ENCODE measurements at regions not wholly inside any gene's neighbourhood (a gene's known extent, or its start where the extent isn't known, plus 50 kb on each side); places are given as distances from the start of the nearest gene placed in this dataset.
A peak's percentile ranks its signal among the peaks of the same experiment; 100 is the strongest.
"Not testable (repeated sequence)": the region's sequence is repeated elsewhere in the genome, so short reads cannot be mapped to it uniquely, and the experiment has no call there.

- no peak for DNase-seq (ENCODE audit: low read depth)
Observed at GRCh38 chr5:125683669-125684068, 739.5 kb upstream of the GRAMD2B start.

DNA sequence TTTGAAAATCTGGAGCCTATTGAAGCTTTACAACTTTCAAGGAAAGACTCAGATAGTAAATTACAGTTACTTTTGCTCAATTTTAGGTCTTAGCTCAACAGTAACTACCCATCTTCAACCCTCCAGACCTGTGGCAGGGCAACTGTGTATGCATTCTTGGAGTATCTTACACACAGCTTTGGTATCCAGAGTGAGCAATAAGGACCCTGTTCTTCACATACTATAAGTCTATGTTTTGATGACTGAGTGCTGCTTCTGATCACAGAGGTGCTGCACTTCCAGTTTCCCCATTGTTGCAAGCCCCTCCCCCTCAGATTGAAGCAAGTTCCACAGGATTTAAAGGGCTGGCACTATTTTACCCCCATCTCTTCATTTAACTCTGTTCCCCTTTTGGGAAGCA lies 737.4 kb upstream of the GRAMD2B start:
- peak; percentile 27 for DNase-seq (ENCODE audit: low read depth)

- not testable (repeated sequence) for DNase-seq (ENCODE audit: low read depth)
Observed at GRCh38 chr5:125691738-125692530, 731.3 kb upstream of the GRAMD2B start.

DNA sequence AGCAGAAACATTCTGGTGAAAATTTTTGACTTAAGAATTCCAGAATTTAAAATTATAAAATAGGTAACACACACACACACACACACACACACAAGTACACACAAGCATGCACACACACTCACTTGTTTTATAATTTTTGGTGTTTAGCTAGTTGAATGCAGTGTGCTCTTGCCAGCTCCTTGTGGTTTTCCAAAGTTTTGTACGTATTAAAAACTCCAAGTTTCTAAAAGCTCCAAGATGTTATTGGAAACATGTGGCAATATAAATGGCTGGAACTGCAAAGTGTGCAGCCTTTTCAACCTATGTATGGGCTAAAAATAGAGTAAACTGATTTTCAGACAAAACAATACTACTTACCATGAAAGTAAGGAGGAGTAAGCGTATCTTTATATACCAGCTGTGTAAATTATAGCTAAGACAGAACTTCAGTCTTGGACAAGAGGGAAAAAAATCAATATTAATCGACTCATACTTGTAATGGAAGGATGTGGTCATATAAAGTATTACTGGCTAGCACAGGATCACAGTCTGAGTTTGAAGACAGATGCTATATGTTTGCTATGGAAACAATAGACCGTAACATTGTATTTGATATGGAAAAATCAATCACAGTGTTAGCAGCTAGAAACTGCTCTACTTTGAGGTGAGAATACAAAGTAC lies 727.1 kb upstream of the GRAMD2B start:
- no peak for DNase-seq (ENCODE audit: low read depth)

GRCh38 chr5:125696762-125697161 lies 726.4 kb upstream of the GRAMD2B start:
- peak; percentile 89 for DNase-seq (ENCODE audit: low read depth)

DNA sequence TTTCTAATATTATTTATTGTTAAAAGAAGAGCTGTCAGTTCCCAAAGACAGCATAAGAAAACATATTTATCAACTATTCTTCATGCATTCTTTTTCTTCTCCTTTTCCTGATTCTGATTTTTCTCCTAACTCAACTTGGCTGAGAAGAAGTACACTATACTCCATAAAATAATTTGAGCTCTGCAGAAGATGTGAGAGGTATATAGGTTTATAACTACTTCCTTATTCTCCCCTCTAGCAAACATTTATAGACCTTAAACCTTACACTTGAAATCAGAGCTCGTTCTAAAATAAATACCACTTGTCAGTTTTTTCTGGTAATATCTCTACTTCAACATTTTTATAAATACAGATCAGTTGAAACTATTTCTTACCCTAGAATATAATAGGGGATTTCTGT lies 724.8 kb upstream of the GRAMD2B start:
- DNase-seq (ENCODE audit: low read depth), result no peak

DNA sequence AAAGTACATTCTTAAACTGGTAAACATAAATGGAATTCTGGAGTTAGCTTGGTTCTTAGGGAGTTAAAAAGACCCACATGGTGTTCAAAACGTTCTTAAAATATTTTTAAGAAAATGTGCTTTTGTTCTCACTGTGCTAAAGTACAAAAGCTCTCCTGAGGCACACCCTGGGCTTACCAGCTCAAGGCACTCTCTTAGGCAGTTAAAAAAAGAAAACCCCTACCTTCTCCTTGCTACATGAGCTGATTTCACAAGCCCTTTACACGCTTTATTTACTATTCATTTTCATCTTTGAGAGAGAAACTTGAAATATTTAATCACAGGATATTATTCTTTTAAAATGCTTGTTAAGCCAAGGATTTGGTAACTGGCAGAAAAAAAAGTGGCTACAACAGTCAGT lies 723.3 kb upstream of the GRAMD2B start:
- peak; percentile 13 for DNase-seq (ENCODE audit: low read depth)

DNA sequence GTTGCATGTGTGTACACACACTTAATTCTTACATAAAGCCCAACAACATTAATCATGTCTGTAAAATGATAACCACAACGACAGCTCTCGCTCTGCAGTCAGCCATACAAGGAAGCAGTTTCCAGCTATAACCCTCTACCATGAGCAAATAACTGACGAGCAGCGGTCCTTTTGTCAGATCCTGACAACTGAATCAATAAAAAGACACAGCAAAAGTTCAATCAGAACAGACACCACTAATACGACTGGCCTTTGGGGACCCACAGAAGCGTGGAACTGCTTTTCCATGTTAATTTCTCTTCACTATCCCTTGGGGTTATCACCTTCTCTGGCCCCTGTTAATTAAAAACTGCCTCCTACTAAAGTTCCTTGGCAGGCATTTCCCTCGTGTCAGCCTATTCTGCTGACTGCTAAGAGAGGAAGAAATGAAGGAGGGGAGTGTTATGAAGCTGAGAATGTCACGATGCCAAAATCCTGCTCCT lies 722.8 kb upstream of the GRAMD2B start:
- DNase-seq (ENCODE audit: low read depth), result peak; percentile 72

- peak; percentile 15 for DNase-seq (ENCODE audit: low read depth)
Observed at GRCh38 chr5:125703616-125704015, 719.6 kb upstream of the GRAMD2B start.

DNA sequence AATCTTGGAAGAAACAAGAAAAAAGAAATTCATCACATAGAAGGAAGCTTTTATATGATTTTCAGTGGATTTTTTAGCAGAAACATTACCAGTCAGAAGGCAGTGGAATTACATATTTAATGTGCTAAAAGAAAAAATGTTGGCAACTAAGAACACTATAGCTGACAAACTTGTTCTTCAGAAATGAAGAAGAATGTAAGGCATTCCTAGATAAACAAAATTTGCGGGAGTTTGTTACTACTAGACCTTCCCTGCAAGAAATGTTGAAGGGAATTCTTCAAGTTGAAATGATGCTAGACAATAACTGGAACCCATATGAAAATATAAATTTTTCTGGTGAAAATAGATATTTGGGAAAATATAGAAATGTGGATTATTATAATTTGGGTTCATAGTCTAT lies 718.3 kb upstream of the GRAMD2B start:
- DNase-seq (ENCODE audit: low read depth), result no peak

GRCh38 chr5:125708583-125708982 lies 714.6 kb upstream of the GRAMD2B start:
- no peak for DNase-seq (ENCODE audit: low read depth)

DNA sequence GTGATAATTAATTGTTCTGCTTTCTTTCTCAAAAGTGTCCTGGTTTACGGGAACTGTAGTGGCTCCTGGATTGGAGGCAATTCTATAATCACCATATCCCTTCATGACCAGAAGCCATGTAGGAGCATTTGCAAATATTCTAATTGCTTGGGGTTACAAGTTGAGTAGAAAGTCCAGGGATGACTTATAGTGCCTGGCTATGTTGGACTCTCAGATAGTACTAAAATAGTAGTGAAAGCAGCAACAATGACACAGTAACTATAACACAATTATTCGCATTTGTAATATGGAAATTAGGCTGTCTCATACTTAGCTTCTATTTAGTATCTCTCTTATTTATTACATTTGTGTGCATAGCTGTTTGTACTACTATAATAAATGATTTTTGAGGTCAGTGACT lies 712.5 kb upstream of the GRAMD2B start:
- DNase-seq (ENCODE audit: low read depth), result no peak

DNA sequence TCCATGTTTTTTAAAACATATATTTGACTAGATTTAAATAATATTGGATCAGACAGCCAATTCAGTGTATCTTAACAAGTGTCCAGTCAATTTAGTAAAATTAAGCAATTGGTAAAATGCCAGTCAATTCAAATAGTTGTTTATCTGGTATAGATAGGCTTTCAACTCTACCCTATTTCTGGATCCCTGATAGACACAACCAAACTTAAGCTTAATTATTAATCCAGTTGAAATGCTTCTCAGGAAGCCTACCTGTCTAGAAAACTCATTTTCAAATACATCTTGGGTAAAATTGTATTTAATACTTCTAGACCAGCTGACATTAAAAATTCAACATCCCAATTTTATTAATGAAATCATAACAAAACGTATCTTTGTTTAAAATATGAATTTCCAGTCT lies 710.8 kb upstream of the GRAMD2B start:
- DNase-seq (ENCODE audit: low read depth), result no peak

GRCh38 chr5:125713109-125713805 lies 710.0 kb upstream of the GRAMD2B start:
- DNase-seq (ENCODE audit: low read depth), result no peak

DNA sequence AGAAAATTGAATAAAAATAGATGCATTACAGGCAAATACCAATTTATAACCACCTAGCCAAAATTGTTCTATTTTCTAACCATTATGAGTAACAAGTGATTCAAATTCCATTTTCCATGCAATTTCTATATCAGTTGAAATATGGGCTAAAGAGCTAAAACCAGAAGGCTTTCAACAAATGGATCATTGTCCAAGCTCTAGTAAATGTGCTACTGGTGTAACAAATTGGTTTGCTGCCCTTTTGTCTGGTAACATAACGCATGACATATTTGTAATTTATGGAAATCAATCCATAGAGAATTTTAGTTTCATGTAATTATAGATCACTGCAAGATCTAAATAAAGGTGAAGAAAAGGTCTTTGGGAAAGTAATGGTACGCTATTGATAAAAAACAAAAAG lies 708.0 kb upstream of the GRAMD2B start:
- DNase-seq (ENCODE audit: low read depth), result no peak

DNA sequence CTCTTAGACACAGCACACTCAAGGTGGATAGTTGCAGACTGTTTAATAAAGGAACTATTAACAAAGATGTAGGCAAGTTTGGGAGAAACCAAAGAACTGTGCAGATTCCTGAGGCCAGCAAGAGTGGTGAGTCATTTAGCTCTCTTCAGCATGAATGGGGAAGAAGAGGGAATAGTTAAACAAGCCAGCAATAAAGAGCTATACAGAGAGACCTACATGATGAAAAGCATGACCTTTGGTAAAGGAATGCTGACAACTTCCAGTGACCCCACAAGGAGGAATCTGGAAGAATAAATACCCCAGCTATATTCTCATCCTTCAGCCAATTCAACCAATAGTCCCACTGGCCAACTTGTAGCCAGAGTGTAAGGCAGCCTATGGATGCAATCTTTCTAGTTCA lies 706.0 kb upstream of the GRAMD2B start:
- DNase-seq (ENCODE audit: low read depth), result peak; percentile 63

DNA sequence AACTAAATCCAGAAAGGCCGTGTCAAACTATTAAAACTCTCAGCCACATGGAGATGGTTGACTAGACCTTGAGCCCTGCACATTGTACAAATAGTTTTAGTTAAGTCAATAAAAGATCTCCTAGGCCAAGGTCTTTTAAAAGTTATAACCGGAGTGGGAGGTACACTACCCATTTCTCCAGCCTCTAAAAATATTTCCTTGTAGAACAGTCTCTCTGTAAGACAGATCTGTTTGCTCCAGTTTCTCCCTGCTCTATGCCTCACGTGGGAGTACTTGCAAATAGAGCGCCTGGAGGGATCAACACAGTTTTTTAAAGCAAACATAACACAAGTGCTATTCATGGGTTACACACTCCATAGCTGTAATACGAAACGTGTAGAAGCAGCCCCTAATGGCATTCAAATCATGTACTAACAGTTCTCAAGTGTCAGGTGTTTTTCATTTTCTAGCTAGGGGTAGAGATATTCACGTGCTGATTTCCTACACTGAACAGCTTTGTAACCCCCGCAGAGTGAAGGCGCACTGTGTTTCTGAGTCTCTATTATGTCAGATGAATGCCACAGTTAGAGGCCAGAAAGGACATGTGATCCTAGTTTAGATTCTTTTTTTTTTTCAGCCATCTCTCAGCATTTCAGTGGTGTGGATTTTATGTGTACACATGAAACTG lies 703.4 kb upstream of the GRAMD2B start:
- peak; percentile 7 for DNase-seq (ENCODE audit: low read depth)

GRCh38 chr5:125720348-125720685 lies 702.9 kb upstream of the GRAMD2B start:
- no peak for DNase-seq (ENCODE audit: low read depth)

DNA sequence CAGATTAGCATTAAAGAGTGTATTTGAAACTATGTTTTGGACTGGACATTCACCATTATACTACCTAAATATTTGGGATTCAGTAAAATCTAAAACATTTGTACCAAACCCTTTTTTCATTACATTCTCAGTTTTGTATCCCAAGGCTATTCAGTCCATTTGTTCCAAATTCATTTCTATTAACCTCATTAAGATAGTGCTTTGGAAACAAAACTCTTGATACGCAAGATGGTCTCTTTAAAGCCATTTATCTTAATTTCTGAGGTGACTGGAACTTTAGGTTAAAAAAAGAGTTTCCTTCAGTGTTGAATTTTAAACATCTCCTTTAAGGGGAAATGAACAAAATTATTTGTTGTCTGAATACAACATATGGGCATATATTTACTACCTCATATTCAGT lies 702.5 kb upstream of the GRAMD2B start:
- DNase-seq (ENCODE audit: low read depth), result no peak

DNA sequence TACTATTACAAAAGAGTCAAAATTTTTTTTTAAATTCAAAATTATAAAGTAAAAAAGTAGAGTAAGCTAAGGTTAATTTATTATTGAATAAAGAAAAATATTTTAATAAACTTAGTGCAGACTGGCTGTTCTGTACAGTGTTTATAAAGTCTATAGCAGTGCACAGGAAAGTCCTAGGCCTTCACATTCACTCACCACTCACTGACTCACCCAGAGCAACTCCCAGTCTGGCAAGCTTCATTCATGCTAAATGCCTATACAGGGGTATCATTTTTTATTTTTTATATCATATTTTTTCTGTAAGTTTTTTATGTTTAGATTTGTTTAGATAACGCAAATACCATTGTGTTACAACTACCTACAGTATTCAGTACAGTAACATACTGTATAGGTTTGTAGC lies 700.7 kb upstream of the GRAMD2B start:
- peak; percentile 11 for DNase-seq (ENCODE audit: low read depth)

DNA sequence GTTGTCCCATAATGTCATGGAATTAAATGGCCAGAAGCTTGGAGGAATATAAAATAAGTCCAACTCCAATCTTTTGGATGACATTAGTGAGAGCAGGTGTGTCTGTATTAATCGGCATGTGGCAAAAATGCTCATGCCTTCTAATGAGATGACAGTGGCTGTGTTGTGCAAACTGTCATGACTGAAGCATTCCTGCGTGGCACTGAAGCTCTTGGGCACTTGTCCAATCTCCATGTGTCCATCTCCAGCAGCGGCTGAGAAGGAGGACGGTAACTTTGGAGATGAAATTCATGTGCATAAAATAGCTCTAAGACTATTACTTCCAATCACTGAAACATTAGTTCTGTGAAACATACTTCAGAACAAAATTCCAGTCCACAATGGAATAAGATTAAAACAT lies 697.5 kb upstream of the GRAMD2B start:
- DNase-seq (ENCODE audit: low read depth), result no peak

DNA sequence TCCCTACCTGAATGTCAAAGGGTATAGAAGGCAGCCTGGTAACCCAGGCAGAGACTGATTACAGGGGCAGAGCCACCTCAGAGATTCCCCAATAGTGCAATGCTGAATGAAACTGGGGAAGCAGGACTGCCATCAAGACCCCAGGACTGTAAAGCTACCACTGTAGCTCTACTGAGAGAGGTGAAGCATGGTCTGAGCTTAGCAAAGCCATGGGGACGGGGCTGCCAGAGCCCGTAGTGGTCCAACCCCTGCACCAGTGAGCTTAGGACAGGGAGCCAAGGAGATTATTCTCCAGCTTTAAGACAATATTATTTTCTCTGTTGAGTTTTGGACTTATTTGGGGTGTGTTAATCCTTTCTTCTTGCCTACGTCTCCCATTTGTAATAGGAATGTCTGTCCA lies 679.3 kb upstream of the GRAMD2B start:
- DNase-seq (ENCODE audit: low read depth), result no peak

- DNase-seq (ENCODE audit: low read depth), result no peak
Observed at GRCh38 chr5:125746917-125747316, 676.3 kb upstream of the GRAMD2B start.

All from amniotic epithelial cell (primary cell).